ENCODE measurements at regions not wholly inside any gene's neighbourhood (a gene's known extent, or its start where the extent isn't known, plus 50 kb on each side); places are given as distances from the start of the nearest gene placed in this dataset.

DNA sequence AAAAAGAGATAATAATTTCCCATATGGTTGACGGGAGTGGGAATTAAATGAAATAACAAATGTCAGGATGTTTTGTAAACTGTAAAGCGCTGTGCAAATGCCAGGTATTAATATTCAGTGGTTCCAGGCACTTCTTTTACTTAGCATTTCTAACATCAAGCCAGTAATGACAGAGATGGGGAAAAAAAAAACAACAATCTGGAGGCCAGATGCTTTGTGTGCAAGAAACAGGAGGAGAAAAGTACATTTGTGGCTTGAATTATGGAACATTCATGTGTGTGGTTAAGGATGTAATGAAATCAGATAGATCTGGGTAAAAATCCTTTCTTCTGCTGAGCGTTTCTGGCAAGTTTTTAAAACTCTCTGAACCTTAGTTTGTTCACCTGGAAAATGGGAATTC lies 509.6 kb downstream of the FUT8 start:
- Histone ChIP-seq H4K8ac (ENCODE audit: low read depth in 2 of 2, low read length in 2 of 2) (no peak overlapping the region), H2BK120ac (ENCODE audit: low read depth, low read length) (no peak overlapping the region), H3K18ac (ENCODE audit: low read depth, low read length) (no peak overlapping the region), H2AK9ac (replicated peaks; ENCODE audit: low read depth, low read length, poor library complexity) (no peak overlapping the region), H3K23ac (ENCODE audit: low read depth, low read length) (no peak overlapping the region), H3K14ac (replicated peaks; ENCODE audit: low read depth, low read length) (no peak overlapping the region), H3K4me3 (ENCODE audit: insufficient read depth, low read depth, low read length) (no peak overlapping the region), H3K9me1 (ENCODE audit: insufficient read depth, low read length) (no peaks in the 10 kb centered on the region), H3K4ac (ENCODE audit: low read depth, low read length) (no peak overlapping the region), H3K27ac (ENCODE audit: insufficient read depth, low read length) (no peak overlapping the region), H3K4me1 (ENCODE audit: control insufficient read depth, insufficient read depth, low read length) (no peaks in the 10 kb centered on the region), H2BK15ac (ENCODE audit: low read depth, low read length) (no peak overlapping the region), H2AK5ac (ENCODE audit: low read depth, low read length) (no peak overlapping the region), H4K5ac (ENCODE audit: low read depth, low read length) (no peak overlapping the region), H2BK20ac (ENCODE audit: low read depth, low read length) (no peak overlapping the region), H2AFZ (replicated peaks; ENCODE audit: low read length, poor library complexity) (no peak overlapping the region), H3K9me3 (ENCODE audit: control insufficient read depth, insufficient read depth, low read length) (no peaks in the 10 kb centered on the region), H3K27me3 (ENCODE audit: control insufficient read depth, insufficient read depth, low read length) (no peaks in the 10 kb centered on the region), H3K56ac (ENCODE audit: extremely low read depth, insufficient read depth, low read length) (no peak overlapping the region), H4K20me1 (ENCODE audit: insufficient read depth, low read length) (no peaks in the 10 kb centered on the region), H3K9ac (ENCODE audit: low read depth, low read length) (no peak overlapping the region), H2BK5ac (ENCODE audit: low read depth, low read length, poor library complexity, severe bottlenecking) (no peak overlapping the region), H3K4me2 (ENCODE audit: low read depth, low read length) (no peak overlapping the region), H4K91ac (ENCODE audit: insufficient read depth, low read depth, low read length) (no peak overlapping the region), H3K36me3 (ENCODE audit: control insufficient read depth, insufficient read depth, low read length) (no peaks in the 10 kb centered on the region), H3K79me1 (ENCODE audit: low read depth in 1 of 2, low read length in 2 of 2) (no peaks in the 10 kb centered on the region)
- intact Hi-C loops (cut with micrococcal nuclease) (no loop called here), in situ Hi-C loops (cut with MboI; ENCODE audit: low sequenced_read_pairs) (no loop called here), dilution Hi-C loops (cut with HindIII; ENCODE audit: low sequenced_read_pairs, unreplicated experiment) (no loop called here)
- no TSS peak for BruUV-seq (replicated peaks)
- ChIA-PET CTCF (interaction anchor here (0.8 kb wide), 1 partner anchor 69 kb away, joined by 6 read pairs; no protein-coding TSS in a partner anchor), POLR2A (ENCODE audit: unreplicated experiment) (no interaction called here)
- no CpG with 5 or more reads among the region's 3 CpGs for WGBS, 2 experiments (ENCODE audit: extremely low coverage in 2 of 2, insufficient read length in 1 of 2)
- ATAC-seq (ENCODE audit: low read depth): no peak
- DNase-seq: no peak
- TF ChIP-seq MAZ (IDR thresholded peaks at IDR 0.05; ENCODE audit: borderline replicate concordance, low read depth, low read length): no peak
- TF ChIP-seq SMC3 (IDR thresholded peaks at IDR 0.05; ENCODE audit: low read depth, low read length): no peak
- no peak for TF ChIP-seq RAD21 (IDR thresholded peaks at IDR 0.05; ENCODE audit: low read length)
- TF ChIP-seq NFE2L2 (IDR thresholded peaks at IDR 0.05; ENCODE audit: low read depth, low read length): no peak
- no peak for TF ChIP-seq CHD1 (IDR thresholded peaks at IDR 0.05; ENCODE audit: low read depth, low read length)
